HepG2 (cell line): ENCODE measurements at regions not wholly inside any gene's neighbourhood (a gene's known extent, or its start where the extent isn't known, plus 50 kb on each side); places are given as distances from the start of the nearest gene placed in this dataset.

Experiments
- SMC3 ChIP-seq: IDR thresholded peaks from 2 replicates; pipeline ENCODE4 v1.6.1; 2011; ENCODE audit warnings: low read length, improper control_type of control experiment
- ZBTB2 ChIP-seq: sonication (generic); formaldehyde crosslinking; IDR thresholded peaks from 2 replicates; pipeline ENCODE4 v1.8.0; 2022; ENCODE audit warnings: low read depth, missing genetic modification reagents

GRCh38 chr11:60631944-60632343 is 67.5 kb upstream of the MS4A8 start:
- TF ChIP-seq SMC3 (no peak), ZBTB2 (CRISPR knock-in tag) (no peak)
